GM23248 (cell line): ENCODE measurements at regions not wholly inside any gene's neighbourhood (a gene's known extent, or its start where the extent isn't known, plus 50 kb on each side); places are given as distances from the start of the nearest gene placed in this dataset.
"Not testable (repeated sequence)": the region's sequence is repeated elsewhere in the genome, so short reads cannot be mapped to it uniquely, and the experiment has no call there.

Experiments used
- DNase-seq: peaks from one replicate; pipeline ENCODE4 v3.0.0-alpha.2; 2015
- H2AFZ ChIP-seq: fragments of 200-600 bp; sonication (generic); 2 replicates; pipeline ENCODE4 v1.6.1; 2016; ENCODE audit warnings: antibody characterized with exemption
- H3F3A ChIP-seq: fragments of 200-600 bp; sonication (generic); 2 replicates; pipeline ENCODE4 v1.6.1; 2016; ENCODE audit warnings: mild to moderate bottlenecking, antibody characterized with exemption, mixed run types; ENCODE audit not compliant: insufficient read depth
- H3K27ac ChIP-seq: fragments of 200-600 bp; sonication (generic); 2 replicates; pipeline ENCODE4 v1.5.1; 2016; ENCODE audit warnings: mild to moderate bottlenecking
- H3K27me3 ChIP-seq: fragments of 200-600 bp; sonication (generic); replicated peaks from 2 replicates; pipeline ENCODE4 v1.6.1; 2016; ENCODE audit warnings: mild to moderate bottlenecking; ENCODE audit not compliant: insufficient read depth
- H3K36me3 ChIP-seq: fragments of 200-600 bp; sonication (generic); 2 replicates; pipeline ENCODE4 v1.6.1; 2016; ENCODE audit warnings: low read depth, mild to moderate bottlenecking
- H3K4me1 ChIP-seq: fragments of 200-600 bp; sonication (generic); 2 replicates; pipeline ENCODE4 v1.6.1; 2016; ENCODE audit warnings: mild to moderate bottlenecking; ENCODE audit not compliant: insufficient read depth
- H3K4me2 ChIP-seq: fragments of 200-600 bp; sonication (generic); one replicate; pipeline ENCODE4 v1.6.1; 2016; ENCODE audit warnings: mild to moderate bottlenecking; ENCODE audit not compliant: unreplicated experiment
- H3K4me3 ChIP-seq: fragments of 200-600 bp; sonication (generic); 2 replicates; pipeline ENCODE4 v1.5.1; 2016; ENCODE audit warnings: mild to moderate bottlenecking
- H3K79me2 ChIP-seq: fragments of 200-600 bp; sonication (generic); 2 replicates; pipeline ENCODE4 v1.6.1; 2016; ENCODE audit warnings: mild to moderate bottlenecking; ENCODE audit not compliant: insufficient read depth
- H3K9ac ChIP-seq: fragments of 200-600 bp; sonication (generic); 2 replicates; pipeline ENCODE4 v1.6.1; 2016; ENCODE audit warnings: mild to moderate bottlenecking
- H3K9me2 ChIP-seq: fragments of 200-600 bp; sonication (generic); 2 replicates; pipeline ENCODE4 v1.6.1; 2016; ENCODE audit warnings: mixed run types, mild to moderate bottlenecking, moderate library complexity; ENCODE audit not compliant: insufficient read depth
- H3K9me3 ChIP-seq: fragments of 200-600 bp; sonication (generic); one replicate; pipeline ENCODE4 v1.6.1; 2017; ENCODE audit warnings: low read depth
- H4K20me1 ChIP-seq: fragments of 200-600 bp; sonication (generic); 2 replicates; pipeline ENCODE4 v1.6.0; 2016; ENCODE audit not compliant: insufficient read depth
- EZH2 ChIP-seq: fragments of 200-600 bp; sonication (generic); IDR thresholded peaks from 2 replicates; pipeline ENCODE4 v1.6.1; 2018; ENCODE audit warnings: antibody characterized with exemption, mild to moderate bottlenecking; ENCODE audit not compliant: insufficient read depth, poor library complexity, severe bottlenecking
- EZH2phosphoT487 ChIP-seq: fragments of 200-600 bp; sonication (generic); IDR thresholded peaks from 2 replicates; pipeline ENCODE4 v1.6.1; 2018; ENCODE audit warnings: antibody characterized with exemption, moderate library complexity, mild to moderate bottlenecking, low read depth; ENCODE audit not compliant: insufficient read depth
- WGBS, 2 experiments: methylation state at CpG; one replicate each; pipeline ENCODE4 v1.1.6; 2015 to 2017; ENCODE audit warnings: low lambda C conversion rate in 2 of 2, low coverage in 1 of 2; ENCODE audit errors: missing lambda C conversion rate in 2 of 2; 5-methylcytosine and 5-hydroxymethylcytosine counted together
- in situ Hi-C: fragments of 300-500 bp; cut with MboI; formaldehyde crosslinking; loops from 2 replicates; pipeline ENCODE4 v1.15.0; 2020

- DNase-seq, result no peak
These were observed 455.4 kb upstream of the TBL1XR1 start for GRCh38 chr3:177652556-177653291.

GRCh38 chr3:177657243-177657642, 460.0 kb upstream of the TBL1XR1 start:
- no peak overlapping the region for H3K4me3 ChIP-seq
- TF ChIP-seq EZH2, result no peak
- no peak for TF ChIP-seq EZH2phosphoT487
- H3K4me1 ChIP-seq, result no peaks in the 10 kb centered on the region
- H4K20me1 ChIP-seq, result no peaks in the 10 kb centered on the region
- H3K36me3 ChIP-seq, result no peaks in the 10 kb centered on the region
- in situ Hi-C loops, result no loop called here
- H3K79me2 ChIP-seq, result no peaks in the 10 kb centered on the region
- H3F3A ChIP-seq, result no peaks in the 10 kb centered on the region
- H2AFZ ChIP-seq, result no peak overlapping the region
- H3K9me3 ChIP-seq, result no peaks in the 10 kb centered on the region
- WGBS, 2 experiments, result 60% methylated on average over 4 of the region's 4 CpGs
- no peak overlapping the region for H3K9ac ChIP-seq
- H3K27me3 ChIP-seq, result no peaks in the 10 kb centered on the region
- peaks cover 4% of the 10 kb centered on the region for H3K9me2 ChIP-seq
- H3K27ac ChIP-seq, result no peak overlapping the region
- H3K4me2 ChIP-seq, result no peak overlapping the region
- no peak for DNase-seq

More at GRCh38 chr3:177652556-177653291, 455.4 kb upstream of the TBL1XR1 start:
- Histone ChIP-seq H3K36me3 (no peaks in the 10 kb centered on the region), H3K27me3 (no peaks in the 10 kb centered on the region), H3K4me2 (no peak overlapping the region), H3K9me2 (peaks cover 4% of the 10 kb centered on the region), H3K4me1 (no peaks in the 10 kb centered on the region), H2AFZ (no peak overlapping the region), H3K4me3 (no peak overlapping the region), H3K79me2 (no peaks in the 10 kb centered on the region), H3K9me3 (no peaks in the 10 kb centered on the region), H3K27ac (no peak overlapping the region), H4K20me1 (no peaks in the 10 kb centered on the region), H3F3A (no peaks in the 10 kb centered on the region), H3K9ac (no peak overlapping the region)
- in situ Hi-C loops, result no loop called here
- 86 to 95% methylated on average over 5 of the region's 5 CpGs for WGBS, 2 experiments
- TF ChIP-seq EZH2phosphoT487 (no peak), EZH2 (no peak)

- Histone ChIP-seq H3K4me3 (no peak overlapping the region), H3K27me3 (no peaks in the 10 kb centered on the region), H3K79me2 (no peaks in the 10 kb centered on the region), H2AFZ (no peak overlapping the region), H3K4me2 (no peak overlapping the region), H3K9ac (no peak overlapping the region), H3K9me3 (no peaks in the 10 kb centered on the region), H4K20me1 (no peaks in the 10 kb centered on the region), H3F3A (no peaks in the 10 kb centered on the region), H3K9me2 (peaks cover 4% of the 10 kb centered on the region), H3K27ac (no peak overlapping the region), H3K36me3 (no peaks in the 10 kb centered on the region), H3K4me1 (no peaks in the 10 kb centered on the region)
- TF ChIP-seq EZH2, result no peak
- no peak for TF ChIP-seq EZH2phosphoT487
- in situ Hi-C loops, result no loop called here
- no peak for DNase-seq
These were observed 461.1 kb upstream of the TBL1XR1 start for GRCh38 chr3:177658354-177658753.

DNA sequence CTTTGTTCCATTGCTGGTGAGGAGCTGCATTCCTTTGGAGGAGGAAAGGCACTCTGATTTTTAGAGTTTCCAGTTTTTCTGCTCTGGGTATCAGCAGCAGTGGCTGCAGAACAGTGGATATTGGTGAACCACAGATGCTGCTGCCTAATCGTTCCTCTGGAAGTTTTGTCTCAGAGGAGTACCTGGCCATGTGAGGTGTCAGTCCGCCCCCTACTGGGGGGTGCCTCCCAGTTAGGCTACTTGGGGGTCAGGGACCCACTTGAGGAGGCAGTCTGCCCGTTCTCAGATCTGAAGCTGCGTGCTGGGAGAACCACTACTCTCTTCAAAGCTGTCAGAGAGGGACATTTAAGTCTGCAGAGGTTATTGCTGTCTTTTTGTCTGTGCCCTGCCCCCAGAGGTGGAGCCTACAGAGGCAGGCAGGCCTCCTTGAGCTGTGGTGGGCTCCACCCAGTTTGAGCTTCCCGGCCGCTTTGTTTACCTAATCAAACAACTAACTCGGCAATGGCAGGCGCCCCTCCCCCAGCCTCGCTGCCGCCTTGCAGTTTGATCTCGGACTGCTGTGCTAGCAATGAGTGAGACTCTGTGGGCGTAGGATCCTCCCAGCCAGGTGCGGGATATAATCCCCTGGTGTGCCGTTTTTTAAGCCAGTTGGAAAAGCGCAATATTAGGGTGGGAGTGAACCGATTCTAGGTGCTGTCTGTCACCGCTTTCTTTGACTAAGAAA, 467.3 kb upstream of the TBL1XR1 start:
- H3K9me3 ChIP-seq, H2AFZ ChIP-seq, H3K4me2 ChIP-seq, H3K27me3 ChIP-seq, H3K4me3 ChIP-seq, in situ Hi-C loops, H3K36me3 ChIP-seq, H3K4me1 ChIP-seq, DNase-seq, H4K20me1 ChIP-seq, H3F3A ChIP-seq, H3K27ac ChIP-seq, H3K9me2 ChIP-seq, H3K79me2 ChIP-seq, H3K9ac ChIP-seq: not testable (repeated sequence)
- 92 to 94% methylated on average over 16 to 17 of the region's 17 CpGs for WGBS, 2 experiments
